ENCODE measurements at regions not wholly inside any gene's neighbourhood (a gene's known extent, or its start where the extent isn't known, plus 50 kb on each side); places are given as distances from the start of the nearest gene placed in this dataset.

GRCh38 chr12:90023207-90023900, 314.7 kb upstream of the ATP2B1 start:
- H3K4me1 Mint-ChIP-seq = peaks cover 18% of the 10 kb centered on the region
- no peaks in the 10 kb centered on the region for H3K9me3 Mint-ChIP-seq
- H3K27me3 Mint-ChIP-seq (ENCODE audit: low read depth) = peaks cover 3% of the 10 kb centered on the region
- H3K36me3 Mint-ChIP-seq (ENCODE audit: low read depth) = no peaks in the 10 kb centered on the region
- H3K4me3 Mint-ChIP-seq = no peak overlapping the region
- no peak for TF ChIP-seq CTCF (IDR thresholded peaks at IDR 0.05; ENCODE audit: unreplicated experiment in 3 of 3)
- H3K27ac Mint-ChIP-seq = no peak overlapping the region

GRCh38 chr12:90021795-90022440, 313.3 kb upstream of the ATP2B1 start:
- H3K4me1 Mint-ChIP-seq = peaks cover 9% of the 10 kb centered on the region
- no peaks in the 10 kb centered on the region for H3K9me3 Mint-ChIP-seq
- no peaks in the 10 kb centered on the region for H3K36me3 Mint-ChIP-seq (ENCODE audit: low read depth)
- H3K4me3 Mint-ChIP-seq = no peak overlapping the region
- TF ChIP-seq CTCF (IDR thresholded peaks at IDR 0.05; ENCODE audit: unreplicated experiment in 3 of 3) = no peak
- H3K27me3 Mint-ChIP-seq (ENCODE audit: low read depth) = peaks cover 3% of the 10 kb centered on the region
- no peak overlapping the region for H3K27ac Mint-ChIP-seq

- Mint-ChIP-seq H3K4me1 (peaks cover 13% of the 10 kb centered on the region), H3K4me3 (no peak overlapping the region), H3K27me3 (ENCODE audit: low read depth) (peaks cover 3% of the 10 kb centered on the region), H3K9me3 (no peaks in the 10 kb centered on the region), H3K36me3 (ENCODE audit: low read depth) (no peaks in the 10 kb centered on the region), H3K27ac (no peak overlapping the region)
- TF ChIP-seq CTCF (IDR thresholded peaks at IDR 0.05; ENCODE audit: unreplicated experiment in 3 of 3) = no peak
These were observed 312.2 kb upstream of the ATP2B1 start for GRCh38 chr12:90020881-90021280.

- H3K4me3 Mint-ChIP-seq = no peak overlapping the region
- TF ChIP-seq CTCF (IDR thresholded peaks at IDR 0.05; ENCODE audit: unreplicated experiment in 3 of 3) = no peak
These were observed 311.8 kb upstream of the ATP2B1 start for GRCh38 chr12:90020436-90020835.

GRCh38 chr12:90020014-90020413, 311.4 kb upstream of the ATP2B1 start:
- H3K4me1 Mint-ChIP-seq = peaks cover 21% of the 10 kb centered on the region
- H3K27me3 Mint-ChIP-seq (ENCODE audit: low read depth) = peaks cover 1% of the 10 kb centered on the region
- H3K4me3 Mint-ChIP-seq = no peak overlapping the region
- H3K27ac Mint-ChIP-seq = no peak overlapping the region
- no peaks in the 10 kb centered on the region for H3K9me3 Mint-ChIP-seq
- H3K36me3 Mint-ChIP-seq (ENCODE audit: low read depth) = no peaks in the 10 kb centered on the region
- TF ChIP-seq CTCF (IDR thresholded peaks at IDR 0.05; ENCODE audit: unreplicated experiment in 3 of 3) = no peak

More at GRCh38 chr12:90020436-90020835, 311.8 kb upstream of the ATP2B1 start:
- no peak overlapping the region for H3K27ac Mint-ChIP-seq
- peaks cover 17% of the 10 kb centered on the region for H3K4me1 Mint-ChIP-seq
- H3K9me3 Mint-ChIP-seq = no peaks in the 10 kb centered on the region
- no peaks in the 10 kb centered on the region for H3K36me3 Mint-ChIP-seq (ENCODE audit: low read depth)
- H3K27me3 Mint-ChIP-seq (ENCODE audit: low read depth) = peaks cover 3% of the 10 kb centered on the region

- Mint-ChIP-seq H3K36me3 (ENCODE audit: low read depth) (no peaks in the 10 kb centered on the region), H3K9me3 (no peaks in the 10 kb centered on the region), H3K27ac (no peak overlapping the region), H3K4me3 (no peak overlapping the region), H3K27me3 (ENCODE audit: low read depth) (no peaks in the 10 kb centered on the region), H3K4me1 (peaks cover 32% of the 10 kb centered on the region)
- no peak for TF ChIP-seq CTCF (IDR thresholded peaks at IDR 0.05; ENCODE audit: unreplicated experiment in 3 of 3)
These were observed 308.7 kb upstream of the ATP2B1 start for GRCh38 chr12:90017316-90017715.

Measured in nephron (organoid).